HEK293 (cell line): ENCODE measurements at regions not wholly inside any gene's neighbourhood (a gene's known extent, or its start where the extent isn't known, plus 50 kb on each side); places are given as distances from the start of the nearest gene placed in this dataset.

Experiments used
- KLF1 ChIP-seq: fragments of 450-650 bp; formaldehyde crosslinking; IDR thresholded peaks from 2 replicates; pipeline ENCODE4 v1.5.1; 2016; ENCODE audit warnings: missing biosample characterization, missing genetic modification characterization
- MEIS1 ChIP-seq: sonication (generic); formaldehyde crosslinking; IDR thresholded peaks from 2 replicates; pipeline ENCODE4 v1.8.1; 2022; ENCODE audit warnings: missing genetic modification reagents, mild to moderate bottlenecking, borderline replicate concordance
- TCF7L2 ChIP-seq: IDR thresholded peaks from 2 replicates; pipeline ENCODE4 v1.6.1; 2011; ENCODE audit warnings: low read depth, mild to moderate bottlenecking, inconsistent platforms, low read length, moderate library complexity, borderline replicate concordance
- ZFP69B ChIP-seq: fragments of 450-650 bp; formaldehyde crosslinking; IDR thresholded peaks from 2 replicates; pipeline ENCODE4 v1.5.1; 2016; ENCODE audit warnings: missing biosample characterization, missing genetic modification characterization
- ZNF23 ChIP-seq: fragments of 450-650 bp; formaldehyde crosslinking; IDR thresholded peaks from 2 replicates; pipeline ENCODE4 v1.5.1; 2016; ENCODE audit warnings: missing biosample characterization, missing genetic modification characterization, borderline replicate concordance
- ZNF629 ChIP-seq: fragments of 450-650 bp; formaldehyde crosslinking; IDR thresholded peaks from 2 replicates; pipeline ENCODE4 v1.5.1; 2017; ENCODE audit warnings: missing biosample characterization, missing genetic modification characterization
- TF ChIP-seq, protein P1 (sequence below): fragments of 450-650 bp; formaldehyde crosslinking; IDR thresholded peaks from 2 replicates; pipeline ENCODE4 v1.5.1; 2016; ENCODE audit warnings: missing biosample characterization, missing genetic modification characterization
- TF ChIP-seq, protein P2 (sequence below): fragments of 450-650 bp; formaldehyde crosslinking; IDR thresholded peaks from 2 replicates; pipeline ENCODE4 v1.5.1; 2016; ENCODE audit warnings: missing biosample characterization, missing genetic modification characterization, low read depth
- TF ChIP-seq, protein P3 (sequence below): fragments of 450-650 bp; formaldehyde crosslinking; IDR thresholded peaks from 2 replicates; pipeline ENCODE4 v1.5.1; 2016; ENCODE audit warnings: missing biosample characterization, missing genetic modification characterization

DNA sequence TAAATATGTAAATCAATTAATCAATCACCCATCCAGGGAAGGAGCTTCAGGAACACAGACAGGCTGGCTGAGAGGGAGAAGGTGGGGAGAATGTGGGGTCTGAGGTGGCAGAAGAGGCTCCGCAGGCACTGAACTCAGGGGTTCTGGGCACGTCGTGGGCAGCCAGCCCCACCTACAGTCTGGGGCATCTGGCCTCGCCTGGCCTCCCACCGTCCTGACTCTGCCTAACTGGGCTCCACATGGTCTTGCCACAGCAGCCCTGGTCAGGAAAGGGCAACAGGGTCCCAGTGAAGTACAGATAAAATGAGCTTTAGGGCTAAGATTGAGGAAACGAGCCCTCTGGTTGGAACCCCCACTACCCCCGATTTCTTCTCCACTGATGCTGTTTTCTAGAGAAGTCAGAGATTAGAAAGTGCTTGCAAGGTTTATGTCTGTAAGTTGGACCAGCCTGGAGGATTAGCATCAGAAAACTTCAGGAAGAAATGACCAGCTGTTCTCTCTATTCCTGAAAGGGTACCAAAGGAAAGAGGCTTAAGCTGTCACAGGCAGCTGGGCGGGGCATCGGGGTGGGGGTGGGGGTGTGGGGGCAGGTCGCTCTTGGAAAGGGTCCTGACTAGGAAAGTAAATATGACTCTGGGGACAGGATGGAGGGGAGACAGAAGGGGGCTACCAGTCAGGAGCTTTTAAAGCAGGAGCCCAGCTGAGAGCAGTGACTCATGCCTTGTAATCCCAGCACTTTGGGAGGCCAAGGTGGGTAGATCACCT is 261.7 kb downstream of the BUD13 start:
- TF ChIP-seq ZFP69B (tag by site-specific recombination), result no peak
- TF ChIP-seq TCF7L2, result no peak
- TF ChIP-seq, protein P1, sequence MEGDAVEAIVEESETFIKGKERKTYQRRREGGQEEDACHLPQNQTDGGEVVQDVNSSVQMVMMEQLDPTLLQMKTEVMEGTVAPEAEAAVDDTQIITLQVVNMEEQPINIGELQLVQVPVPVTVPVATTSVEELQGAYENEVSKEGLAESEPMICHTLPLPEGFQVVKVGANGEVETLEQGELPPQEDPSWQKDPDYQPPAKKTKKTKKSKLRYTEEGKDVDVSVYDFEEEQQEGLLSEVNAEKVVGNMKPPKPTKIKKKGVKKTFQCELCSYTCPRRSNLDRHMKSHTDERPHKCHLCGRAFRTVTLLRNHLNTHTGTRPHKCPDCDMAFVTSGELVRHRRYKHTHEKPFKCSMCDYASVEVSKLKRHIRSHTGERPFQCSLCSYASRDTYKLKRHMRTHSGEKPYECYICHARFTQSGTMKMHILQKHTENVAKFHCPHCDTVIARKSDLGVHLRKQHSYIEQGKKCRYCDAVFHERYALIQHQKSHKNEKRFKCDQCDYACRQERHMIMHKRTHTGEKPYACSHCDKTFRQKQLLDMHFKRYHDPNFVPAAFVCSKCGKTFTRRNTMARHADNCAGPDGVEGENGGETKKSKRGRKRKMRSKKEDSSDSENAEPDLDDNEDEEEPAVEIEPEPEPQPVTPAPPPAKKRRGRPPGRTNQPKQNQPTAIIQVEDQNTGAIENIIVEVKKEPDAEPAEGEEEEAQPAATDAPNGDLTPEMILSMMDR (tag by site-specific recombination), result no peak
- TF ChIP-seq MEIS1, result no peak
- TF ChIP-seq, protein P2, sequence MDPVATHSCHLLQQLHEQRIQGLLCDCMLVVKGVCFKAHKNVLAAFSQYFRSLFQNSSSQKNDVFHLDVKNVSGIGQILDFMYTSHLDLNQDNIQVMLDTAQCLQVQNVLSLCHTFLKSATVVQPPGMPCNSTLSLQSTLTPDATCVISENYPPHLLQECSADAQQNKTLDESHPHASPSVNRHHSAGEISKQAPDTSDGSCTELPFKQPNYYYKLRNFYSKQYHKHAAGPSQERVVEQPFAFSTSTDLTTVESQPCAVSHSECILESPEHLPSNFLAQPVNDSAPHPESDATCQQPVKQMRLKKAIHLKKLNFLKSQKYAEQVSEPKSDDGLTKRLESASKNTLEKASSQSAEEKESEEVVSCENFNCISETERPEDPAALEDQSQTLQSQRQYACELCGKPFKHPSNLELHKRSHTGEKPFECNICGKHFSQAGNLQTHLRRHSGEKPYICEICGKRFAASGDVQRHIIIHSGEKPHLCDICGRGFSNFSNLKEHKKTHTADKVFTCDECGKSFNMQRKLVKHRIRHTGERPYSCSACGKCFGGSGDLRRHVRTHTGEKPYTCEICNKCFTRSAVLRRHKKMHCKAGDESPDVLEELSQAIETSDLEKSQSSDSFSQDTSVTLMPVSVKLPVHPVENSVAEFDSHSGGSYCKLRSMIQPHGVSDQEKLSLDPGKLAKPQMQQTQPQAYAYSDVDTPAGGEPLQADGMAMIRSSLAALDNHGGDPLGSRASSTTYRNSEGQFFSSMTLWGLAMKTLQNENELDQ (tag by site-specific recombination), result no peak
- TF ChIP-seq ZNF629 (tag by site-specific recombination), result no peak
- TF ChIP-seq KLF1, result no peak
- no peak for TF ChIP-seq ZNF23 (tag by site-specific recombination)
- TF ChIP-seq, protein P3, sequence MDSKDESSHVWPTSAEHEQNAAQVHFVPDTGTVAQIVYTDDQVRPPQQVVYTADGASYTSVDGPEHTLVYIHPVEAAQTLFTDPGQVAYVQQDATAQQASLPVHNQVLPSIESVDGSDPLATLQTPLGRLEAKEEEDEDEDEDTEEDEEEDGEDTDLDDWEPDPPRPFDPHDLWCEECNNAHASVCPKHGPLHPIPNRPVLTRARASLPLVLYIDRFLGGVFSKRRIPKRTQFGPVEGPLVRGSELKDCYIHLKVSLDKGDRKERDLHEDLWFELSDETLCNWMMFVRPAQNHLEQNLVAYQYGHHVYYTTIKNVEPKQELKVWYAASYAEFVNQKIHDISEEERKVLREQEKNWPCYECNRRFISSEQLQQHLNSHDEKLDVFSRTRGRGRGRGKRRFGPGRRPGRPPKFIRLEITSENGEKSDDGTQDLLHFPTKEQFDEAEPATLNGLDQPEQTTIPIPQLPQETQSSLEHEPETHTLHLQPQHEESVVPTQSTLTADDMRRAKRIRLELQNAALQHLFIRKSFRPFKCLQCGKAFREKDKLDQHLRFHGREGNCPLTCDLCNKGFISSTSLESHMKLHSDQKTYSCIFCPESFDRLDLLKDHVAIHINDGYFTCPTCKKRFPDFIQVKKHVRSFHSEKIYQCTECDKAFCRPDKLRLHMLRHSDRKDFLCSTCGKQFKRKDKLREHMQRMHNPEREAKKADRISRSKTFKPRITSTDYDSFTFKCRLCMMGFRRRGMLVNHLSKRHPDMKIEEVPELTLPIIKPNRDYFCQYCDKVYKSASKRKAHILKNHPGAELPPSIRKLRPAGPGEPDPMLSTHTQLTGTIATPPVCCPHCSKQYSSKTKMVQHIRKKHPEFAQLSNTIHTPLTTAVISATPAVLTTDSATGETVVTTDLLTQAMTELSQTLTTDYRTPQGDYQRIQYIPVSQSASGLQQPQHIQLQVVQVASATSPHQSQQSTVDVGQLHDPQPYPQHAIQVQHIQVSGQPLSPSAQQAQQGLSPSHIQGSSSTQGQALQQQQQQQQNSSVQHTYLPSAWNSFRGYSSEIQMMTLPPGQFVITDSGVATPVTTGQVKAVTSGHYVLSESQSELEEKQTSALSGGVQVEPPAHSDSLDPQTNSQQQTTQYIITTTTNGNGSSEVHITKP (tag by site-specific recombination), result no peak
